Stimulated activated CD4-positive, alpha-beta T cell treated with anti-CD3 and anti-CD28 coated beads, TNF-alpha, amount 100 ng/mL, for 1 hour (primary cell): ENCODE measurements at regions not wholly inside any gene's neighbourhood (a gene's known extent, or its start where the extent isn't known, plus 50 kb on each side); places are given as distances from the start of the nearest gene placed in this dataset.

Experiments
- DNase-seq, 3 donors: peaks; one replicate each; pipeline ENCODE4 v3.0.0-alpha.2; 2020; ENCODE audit warnings: low read depth in 3 of 3, low spot score in 1 of 3

DNA sequence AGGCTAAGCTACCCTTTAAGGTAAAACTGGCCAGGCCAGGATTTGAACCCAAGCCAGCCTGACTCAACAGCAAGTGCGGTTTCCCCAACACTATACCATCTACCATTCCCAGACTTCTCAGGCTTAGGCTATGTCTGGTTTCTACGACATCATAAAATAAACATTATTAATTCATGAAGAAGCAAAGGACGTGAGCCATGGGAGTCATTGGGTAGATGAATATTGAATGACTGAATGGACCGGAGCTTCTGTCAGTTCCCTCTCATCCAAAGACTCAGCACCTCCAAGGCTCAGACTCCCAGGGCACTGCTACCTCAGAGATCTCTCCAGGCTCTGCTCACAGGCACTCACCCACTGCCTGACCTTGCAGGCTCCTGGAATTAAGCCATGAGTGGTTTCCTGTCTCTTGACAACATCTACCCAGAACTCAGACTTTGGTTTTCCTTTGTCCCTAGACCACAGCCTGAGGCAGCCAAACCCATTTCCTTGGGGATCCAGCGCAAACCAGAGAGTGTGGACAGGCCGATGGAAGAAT lies 64.6 kb upstream of the STEAP1B start:
- no peak for DNase-seq

DNA sequence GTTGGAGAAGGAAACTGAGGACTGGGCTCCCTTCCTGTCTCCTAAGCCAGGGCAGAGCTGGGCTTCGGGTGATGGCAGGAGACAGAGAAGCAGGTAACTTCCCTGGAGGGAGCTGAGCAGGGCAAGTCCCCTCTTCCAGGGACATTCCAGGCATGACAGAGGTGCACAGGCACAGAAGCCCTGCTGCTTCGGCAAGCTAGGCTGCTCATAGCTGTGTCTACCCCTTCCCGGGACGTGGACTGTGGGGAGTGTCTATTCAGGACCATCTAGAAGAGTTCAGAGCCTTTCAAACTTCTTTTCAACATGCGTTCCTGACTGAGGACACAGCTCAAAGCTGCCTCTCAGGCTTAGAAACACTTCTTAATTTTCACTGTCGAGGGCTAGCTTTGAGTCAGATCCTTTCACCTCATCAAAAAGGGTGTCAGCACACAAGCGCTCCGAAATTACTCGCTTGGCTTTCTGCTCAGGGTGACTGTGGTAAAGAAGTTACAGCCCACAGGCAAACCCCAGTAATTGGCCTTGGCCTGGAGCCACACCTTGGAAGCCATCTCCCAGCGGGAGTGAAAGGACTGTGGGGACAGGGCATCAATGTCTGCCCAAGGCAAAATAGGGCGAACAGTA lies 63.7 kb upstream of the STEAP1B start:
- DNase-seq: no peak

DNA sequence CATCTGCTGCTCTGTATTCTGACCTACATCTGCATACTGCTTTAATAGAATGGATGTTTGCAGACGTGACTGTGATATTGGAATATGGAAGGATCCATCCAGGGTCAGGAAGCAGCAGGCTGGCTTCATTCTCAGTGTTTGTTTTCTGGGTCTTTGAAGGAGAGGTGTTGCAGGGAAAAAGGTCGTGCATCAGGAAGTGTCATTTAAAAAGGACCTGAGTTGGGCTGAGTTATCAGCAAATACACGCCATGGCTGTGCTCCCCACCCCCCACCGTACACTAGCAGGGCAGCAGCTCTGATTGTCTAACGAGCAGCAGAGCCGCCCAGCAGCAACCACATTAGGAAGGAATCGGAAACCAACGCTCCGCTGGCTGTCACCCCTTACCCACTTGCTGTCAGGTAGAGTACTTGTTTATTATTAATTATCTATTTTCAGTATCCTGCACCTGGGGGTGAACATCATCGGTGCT lies 63.1 kb upstream of the STEAP1B start:
- DNase-seq: no peak

DNA sequence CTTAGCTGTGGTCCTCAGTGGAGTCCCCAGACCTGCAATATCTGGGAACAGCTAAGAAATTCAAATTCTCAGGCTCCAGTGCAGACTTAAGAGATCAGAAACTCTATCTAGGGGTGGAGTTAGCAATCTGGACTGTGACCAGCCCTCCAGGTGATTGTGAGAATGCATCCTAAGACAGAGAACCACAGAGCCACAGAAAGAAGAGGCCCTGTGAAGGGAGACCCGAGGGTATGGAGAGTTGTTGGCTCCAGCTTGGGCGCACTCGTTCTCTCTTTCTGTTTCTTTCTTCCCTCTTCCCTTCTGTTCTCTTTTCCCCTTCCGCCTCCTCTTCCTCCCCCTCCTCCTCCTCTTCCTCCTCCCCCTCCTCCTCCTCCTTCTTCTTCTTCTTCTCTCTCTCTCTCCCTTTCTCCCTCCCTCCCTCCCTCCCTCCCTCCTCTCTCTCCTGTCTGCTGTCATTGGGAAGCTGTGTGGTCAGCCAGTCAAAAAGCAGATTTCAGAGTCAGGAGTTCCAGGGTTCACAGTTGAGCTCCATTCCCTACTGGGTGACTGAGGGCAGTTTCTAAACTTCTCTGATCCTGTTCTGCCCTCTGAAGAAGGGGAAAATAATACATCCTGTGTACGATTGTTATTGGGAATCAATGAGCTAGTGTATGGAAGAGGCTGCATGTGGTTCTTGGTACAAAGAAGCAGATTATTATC lies 62.1 kb upstream of the STEAP1B start:
- no peak for DNase-seq

DNA sequence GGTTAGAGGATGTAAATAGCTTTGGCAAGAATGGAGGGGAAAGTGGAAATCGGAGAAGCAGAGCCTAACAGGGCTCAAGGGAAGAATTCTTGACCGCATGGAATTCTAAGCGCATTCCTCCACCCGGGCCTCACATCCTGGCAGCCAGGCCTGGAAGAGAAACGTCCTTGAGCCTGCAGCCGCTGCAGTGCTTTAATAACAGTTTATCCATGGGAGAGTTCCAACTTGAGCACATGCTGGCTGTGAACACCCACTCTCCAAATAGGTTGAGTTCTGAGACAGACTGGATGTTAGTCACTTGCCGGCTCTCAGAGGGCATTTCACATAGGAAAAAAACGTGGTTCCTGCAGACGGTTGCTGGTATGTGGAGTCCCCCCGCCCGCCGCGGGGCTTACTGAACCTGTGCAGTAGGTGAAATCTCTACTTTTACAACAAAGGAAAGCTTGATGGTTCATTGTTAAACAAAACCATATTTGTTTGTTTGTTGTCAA lies 61.4 kb upstream of the STEAP1B start:
- DNase-seq: no peak

DNA sequence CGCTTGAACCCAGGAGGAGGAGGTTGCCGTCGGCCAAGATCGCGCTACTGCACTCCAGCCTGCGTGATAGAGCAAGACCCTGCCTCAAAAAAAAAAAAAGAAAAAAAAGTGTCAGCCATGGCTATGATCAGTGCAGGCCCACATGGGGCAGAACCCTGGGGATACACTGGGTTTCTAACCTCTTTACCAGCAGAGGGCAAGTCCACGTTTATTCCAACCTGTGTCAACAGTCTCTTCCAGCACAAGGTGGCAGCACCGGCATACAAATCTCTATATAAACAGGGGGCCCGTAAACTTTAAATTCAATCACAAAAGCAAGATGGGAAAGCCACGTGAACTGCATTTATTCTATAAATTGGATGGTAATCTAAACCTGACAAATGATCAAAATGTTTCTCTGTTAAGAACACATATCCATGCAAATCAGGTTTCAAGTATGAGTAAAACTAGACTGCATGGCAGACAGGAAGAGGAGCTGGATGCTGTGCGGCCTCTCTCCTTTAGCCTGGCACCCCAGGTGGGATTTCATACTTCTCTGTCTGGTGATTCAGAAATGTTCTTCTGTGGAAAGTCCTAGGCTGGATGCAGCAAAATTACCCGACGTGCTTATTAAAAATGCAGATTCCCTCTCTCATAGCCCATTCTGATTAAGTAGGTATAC lies 60.0 kb upstream of the STEAP1B start:
- DNase-seq: peak in 2 of 3 donors; percentile 13 to 34

DNA sequence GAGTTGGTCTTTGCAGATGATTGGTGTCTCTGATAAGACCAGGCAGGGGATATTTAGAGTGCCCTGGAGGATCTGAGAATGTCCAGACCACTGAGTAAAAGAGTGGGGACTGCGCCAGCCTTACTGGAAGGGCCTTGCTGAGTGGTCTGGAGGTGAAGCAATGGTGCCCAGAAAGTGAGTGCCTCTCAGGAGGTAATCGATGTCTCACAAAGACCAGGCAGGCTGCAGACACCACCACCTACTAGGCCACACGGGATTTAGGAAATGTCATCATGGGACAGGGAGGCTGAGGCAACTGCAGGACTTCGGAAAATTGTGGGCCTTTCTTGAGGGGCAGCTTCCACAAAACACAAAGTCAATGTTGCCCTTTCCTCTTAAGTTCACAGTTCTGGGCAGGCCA lies 57.2 kb upstream of the STEAP1B start:
- no peak for DNase-seq

DNA sequence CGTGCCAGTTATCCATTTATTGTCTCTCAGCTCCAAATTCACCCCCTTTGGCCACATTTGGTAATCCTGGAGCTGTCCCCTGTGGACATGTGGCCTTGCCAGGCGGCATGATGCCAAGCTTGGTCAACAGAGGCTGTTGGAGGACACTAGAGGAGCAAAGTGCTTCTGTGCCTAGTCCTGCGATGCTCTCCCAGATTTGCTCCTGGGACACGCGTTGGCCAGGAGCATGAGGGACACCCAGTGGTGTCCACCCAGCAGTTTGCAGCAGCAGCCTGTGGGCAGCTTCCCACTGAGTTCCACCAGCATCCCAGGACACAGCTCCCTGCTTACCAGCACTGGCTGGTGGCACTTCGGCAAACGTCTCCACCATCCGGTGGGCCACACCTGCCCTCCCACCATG lies 55.5 kb upstream of the STEAP1B start:
- no peak for DNase-seq

DNA sequence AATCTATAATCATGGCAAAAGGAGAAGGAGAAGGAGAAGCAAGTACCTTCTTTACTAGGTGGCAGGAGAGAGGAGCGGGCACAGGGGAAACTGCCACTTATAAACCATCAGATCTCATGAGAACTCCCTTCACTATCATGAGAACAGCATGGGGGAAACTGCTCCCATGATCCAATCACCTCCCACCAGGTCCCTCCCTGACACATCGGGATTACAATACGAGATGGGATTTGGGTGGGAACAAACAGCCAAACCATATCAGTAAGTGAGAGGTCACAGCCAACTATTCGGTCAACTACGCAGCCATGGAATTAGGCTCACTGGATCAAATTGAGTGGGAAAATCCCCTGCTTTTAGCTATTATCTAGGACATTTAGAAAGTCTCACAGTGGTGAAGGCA lies 54.2 kb upstream of the STEAP1B start:
- no peak for DNase-seq

DNA sequence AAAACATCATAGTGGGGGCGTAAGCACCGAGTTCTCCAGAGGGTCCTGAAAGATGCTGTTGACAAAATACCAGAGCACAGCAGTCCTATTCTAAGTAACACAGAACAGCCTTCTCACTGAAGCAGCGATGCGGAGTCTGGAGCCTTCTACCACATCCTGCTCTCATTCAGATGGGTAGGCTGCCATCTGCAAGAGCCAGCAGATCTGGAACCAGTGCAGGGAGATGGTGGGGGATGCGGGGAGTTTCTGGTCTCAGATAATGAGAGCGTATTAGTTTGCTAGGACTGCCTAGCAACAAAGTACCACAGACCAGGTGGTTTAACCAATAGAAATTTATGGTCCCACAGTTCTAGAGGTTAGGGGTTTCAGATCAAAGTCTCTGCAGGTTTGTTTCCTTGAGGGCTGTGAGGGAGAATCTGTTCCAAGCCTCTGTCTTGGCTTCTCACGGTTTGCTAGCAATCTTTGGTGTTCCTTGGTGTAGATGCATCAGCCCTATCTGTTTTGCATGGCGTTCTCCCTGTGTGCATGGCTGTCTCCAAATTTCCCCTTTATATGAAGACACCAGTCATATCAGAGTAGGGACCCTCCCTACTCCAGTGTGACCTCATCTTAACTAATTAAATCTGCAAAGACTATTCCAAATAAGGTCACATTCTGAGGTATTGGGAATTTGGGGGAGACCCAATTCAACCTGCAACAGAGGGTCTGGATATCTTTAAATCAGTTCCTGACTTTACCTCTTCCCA lies 52.0 kb upstream of the STEAP1B start:
- DNase-seq: no peak

DNA sequence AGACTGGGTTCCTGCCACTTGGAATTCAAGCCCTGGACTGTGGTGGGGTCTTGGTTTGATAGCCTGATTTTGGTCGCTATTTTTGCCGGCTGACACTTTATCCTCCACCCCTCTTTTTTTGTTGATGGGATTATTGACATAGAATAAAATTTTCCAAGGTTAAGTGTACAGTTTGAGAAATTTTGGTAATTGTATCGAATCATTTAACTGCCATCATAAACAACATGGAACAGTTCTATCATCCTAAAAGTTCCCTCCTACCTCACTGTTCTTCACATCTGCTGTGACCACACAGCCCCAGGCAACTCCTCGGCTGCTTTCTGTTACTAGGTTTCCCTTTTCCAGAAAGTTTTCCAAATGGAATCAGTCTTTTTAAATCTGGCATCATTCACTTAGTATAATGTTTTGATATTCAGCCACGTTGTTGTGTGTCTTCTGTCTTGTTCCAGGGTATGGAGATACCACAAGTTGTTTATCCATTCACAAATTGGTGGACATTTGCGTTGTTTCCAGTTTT lies 50.6 kb upstream of the STEAP1B start:
- DNase-seq: no peak

DNA sequence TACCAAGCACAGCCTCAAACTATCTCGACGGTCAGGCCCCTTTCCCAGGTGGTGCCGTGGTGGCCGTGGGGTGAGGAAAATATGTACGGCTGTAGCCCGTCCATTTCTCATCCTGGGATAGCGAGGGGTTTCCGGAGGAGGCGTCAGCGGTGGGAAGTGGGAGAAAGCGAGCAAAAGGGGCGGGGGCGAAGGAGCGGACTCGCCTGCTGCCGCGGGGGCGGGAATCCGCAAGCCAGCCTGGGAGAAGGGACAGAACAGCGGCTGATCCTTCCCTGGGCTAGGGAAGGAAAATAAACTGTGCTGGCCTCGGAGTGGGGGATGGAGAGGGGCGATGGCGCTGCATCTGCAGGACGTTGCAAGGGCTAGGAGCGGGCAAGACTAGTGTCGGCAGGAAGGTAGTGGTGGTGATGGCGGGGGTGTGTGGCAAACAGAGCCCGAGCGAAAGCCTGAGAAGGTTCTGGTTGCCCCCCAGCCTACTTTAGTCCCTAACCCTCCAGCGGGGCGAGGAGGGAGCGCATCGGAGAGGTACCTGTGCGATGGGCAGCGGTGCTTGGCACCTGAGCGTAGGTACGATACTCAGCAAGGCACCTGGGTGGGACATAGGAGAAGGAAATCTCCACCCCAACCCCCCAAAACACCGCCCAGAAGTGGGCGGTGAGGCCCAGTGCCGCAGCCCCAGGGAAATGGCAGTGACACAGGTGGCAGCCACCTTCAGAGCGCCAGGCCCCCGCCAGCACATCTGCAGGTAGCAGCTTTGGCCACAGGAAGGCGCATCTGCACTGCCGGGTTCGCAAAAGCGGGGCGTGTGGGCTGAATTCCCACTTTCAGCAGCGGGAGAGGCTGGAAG lies 49.9 kb upstream of the STEAP1B start:
- no peak for DNase-seq
